ENCODE measurements at regions not wholly inside any gene's neighbourhood (a gene's known extent, or its start where the extent isn't known, plus 50 kb on each side); places are given as distances from the start of the nearest gene placed in this dataset.
"Not testable (repeated sequence)": the region's sequence is repeated elsewhere in the genome, so short reads cannot be mapped to it uniquely, and the experiment has no call there.

GRCh38 chr3:137463131-137463530 lies 301.0 kb upstream of the SOX14 start:
- no peak for DNase-seq

- no peak for DNase-seq
These were observed 299.8 kb upstream of the SOX14 start for GRCh38 chr3:137464341-137464740.

DNA sequence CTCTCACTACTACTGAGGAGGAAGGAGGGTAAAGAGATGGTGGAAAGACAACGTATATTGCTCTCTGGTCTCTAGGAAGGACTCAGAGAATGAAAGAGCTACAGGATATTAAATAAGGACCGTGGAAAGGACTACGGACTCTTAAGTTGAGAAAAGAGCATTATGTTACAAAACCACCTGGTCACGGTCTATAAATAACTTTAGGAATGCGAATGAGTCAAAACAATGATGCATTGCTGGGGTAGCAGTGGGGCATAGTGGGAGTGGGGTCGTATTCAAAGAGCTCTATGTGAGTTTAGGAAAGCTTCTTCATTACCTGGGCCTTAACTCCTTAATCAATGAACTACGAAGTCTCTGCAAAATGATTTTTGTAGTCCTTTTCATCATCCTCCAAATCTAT lies 295.7 kb upstream of the SOX14 start:
- no peak for DNase-seq

GRCh38 chr3:137469263-137469662 lies 294.9 kb upstream of the SOX14 start:
- no peak for DNase-seq

GRCh38 chr3:137471130-137471529 lies 293.0 kb upstream of the SOX14 start:
- DNase-seq = no peak

GRCh38 chr3:137471558-137472204 lies 292.4 kb upstream of the SOX14 start:
- no peak for DNase-seq

- DNase-seq = no peak
These were observed 286.5 kb upstream of the SOX14 start for GRCh38 chr3:137477614-137478013.

GRCh38 chr3:137509354-137510045 lies 254.6 kb upstream of the SOX14 start:
- peak in 1 of 2 experiments; percentile 13 for DNase-seq

DNA sequence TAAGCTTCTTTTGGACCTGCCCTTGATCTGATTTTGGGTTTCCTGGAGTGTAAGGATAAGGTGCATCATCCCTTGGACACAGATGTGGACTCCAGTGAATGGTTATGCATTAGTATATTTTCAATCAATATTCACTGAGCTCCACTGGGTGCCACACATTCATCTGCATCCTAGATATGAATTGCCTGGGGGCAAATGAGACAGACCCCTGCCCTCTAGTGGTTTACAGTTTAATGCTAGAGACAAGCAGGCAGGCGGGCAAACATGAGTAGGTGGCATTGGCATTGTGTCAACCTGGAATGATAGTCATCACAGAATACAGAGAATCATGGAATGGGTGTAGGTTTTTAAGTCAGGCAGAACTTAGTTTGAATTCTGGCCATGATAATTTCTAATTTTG lies 252.5 kb upstream of the SOX14 start:
- no peak for DNase-seq

DNA sequence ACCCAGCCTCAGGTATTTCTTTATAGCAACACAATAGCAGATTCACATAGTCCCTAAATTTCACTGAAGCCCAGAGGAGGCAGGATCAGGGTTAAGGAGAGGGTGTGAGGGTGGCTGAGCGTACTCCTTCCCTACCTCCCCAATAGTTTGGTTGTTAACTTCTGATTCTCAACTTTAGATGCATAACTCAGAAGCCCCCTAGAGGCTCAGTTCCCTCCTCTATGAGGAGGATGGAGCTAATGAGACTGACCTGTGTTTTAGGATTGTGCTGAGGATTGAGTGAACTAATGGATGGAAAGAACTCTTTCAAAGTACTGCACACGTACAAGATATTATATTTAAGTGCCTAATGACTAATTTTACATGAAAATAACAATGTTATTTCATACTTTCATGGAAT lies 249.3 kb upstream of the SOX14 start:
- DNase-seq = peak in 1 of 2 experiments; percentile 6

- no peak for DNase-seq
These were observed 244.5 kb upstream of the SOX14 start for GRCh38 chr3:137519602-137520001.

GRCh38 chr3:137524751-137525150 lies 239.4 kb upstream of the SOX14 start:
- DNase-seq = no peak

DNA sequence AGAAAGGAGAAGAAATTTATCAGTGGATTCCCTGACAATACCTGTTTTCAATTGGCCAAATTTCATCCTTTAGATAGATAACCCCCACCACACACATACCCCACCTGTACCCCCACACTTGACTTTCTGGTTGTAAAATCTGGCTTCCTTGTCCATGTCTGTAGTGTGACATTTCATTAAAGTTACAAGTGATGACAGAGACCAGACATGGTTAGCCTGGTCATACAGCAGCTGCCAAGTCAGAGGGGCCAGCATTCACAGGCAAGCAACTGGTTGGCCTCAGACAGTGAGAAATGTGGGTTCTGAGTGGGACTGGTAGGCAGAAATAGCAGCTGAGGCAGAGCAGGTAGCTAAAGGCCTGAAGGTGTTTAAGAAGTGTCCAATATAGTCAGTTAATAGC lies 238.6 kb upstream of the SOX14 start:
- no peak for DNase-seq

- no peak for DNase-seq
These were observed 222.1 kb upstream of the SOX14 start for GRCh38 chr3:137542049-137542448.

DNA sequence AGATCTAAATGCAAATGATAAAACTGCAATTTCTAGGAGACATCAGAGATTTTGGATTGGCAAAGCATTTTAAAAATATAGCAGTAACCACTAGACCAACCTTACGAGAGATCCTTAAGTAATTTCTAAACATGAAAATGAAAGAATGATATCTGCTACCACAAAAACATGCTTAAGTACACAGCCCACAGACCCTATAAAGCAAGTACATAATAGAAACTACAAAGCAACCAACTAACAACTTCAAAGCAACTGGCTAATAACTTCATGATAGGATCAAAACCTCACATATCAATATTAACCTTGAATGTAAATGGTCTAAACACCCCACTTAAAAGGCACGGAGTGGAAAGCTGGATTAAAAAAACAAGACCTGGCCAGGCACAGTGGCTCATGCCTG lies 209.9 kb upstream of the SOX14 start:
- no peak for DNase-seq

DNA sequence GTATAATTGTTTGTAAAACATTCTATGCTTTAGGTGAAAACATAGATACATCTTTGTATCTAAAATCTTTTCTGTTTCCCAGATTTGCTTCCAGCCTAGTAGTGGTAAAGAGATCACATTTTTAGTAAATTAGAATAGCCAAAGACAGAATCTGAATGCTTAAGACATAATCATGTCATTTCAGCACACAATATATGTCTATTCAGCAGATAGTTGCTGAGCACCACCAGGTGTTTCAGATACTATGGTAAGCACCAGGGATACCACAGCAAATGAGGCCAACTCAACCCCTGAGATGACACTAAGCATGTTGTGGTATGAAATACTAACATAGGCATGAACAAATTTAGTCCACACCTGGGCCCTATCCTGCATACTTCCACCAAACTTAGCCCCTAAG lies 195.2 kb upstream of the SOX14 start:
- DNase-seq = no peak

DNA sequence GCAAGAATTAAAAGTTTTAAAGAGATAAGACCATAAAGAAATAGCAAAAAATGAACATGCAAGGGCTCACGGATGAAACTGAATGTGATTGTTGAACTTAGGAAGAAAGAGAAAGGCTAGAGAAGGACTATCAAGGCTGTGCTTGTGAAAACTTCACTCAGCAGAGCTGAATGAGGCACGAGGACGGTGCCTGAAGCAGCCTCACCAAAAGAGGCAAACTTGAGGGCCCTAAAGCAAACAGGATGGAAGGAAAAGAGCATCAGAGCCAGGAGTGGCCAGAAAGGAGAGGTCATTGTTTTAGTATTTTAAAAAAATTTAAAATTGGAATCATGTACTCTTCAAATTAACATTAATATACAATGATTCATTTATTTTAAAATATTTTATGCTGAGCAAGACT lies 191.2 kb upstream of the SOX14 start:
- DNase-seq = no peak

DNA sequence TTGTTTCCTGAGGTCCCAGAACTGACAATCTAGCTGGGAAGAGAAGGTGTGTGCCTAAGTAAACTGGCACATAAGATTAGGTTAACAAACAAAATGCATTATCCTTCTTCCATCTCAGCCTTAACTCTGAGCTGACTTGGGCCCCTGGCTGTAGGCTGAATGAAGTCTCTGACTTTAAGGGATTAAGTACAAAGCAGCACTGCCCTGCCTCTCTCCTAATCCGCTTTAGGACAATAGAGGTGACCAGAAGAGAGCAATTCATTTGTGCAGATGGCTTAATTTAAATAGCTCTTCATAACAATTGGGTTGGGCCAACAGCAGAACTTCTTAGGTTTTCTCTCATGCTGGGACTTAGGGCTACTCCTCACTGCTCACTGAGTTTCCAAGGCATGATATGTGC lies 181.6 kb upstream of the SOX14 start:
- no peak for DNase-seq

- DNase-seq = no peak
These were observed 180.9 kb upstream of the SOX14 start for GRCh38 chr3:137583256-137583655.

- no peak for DNase-seq
These were observed 175.2 kb upstream of the SOX14 start for GRCh38 chr3:137588871-137589270.

DNA sequence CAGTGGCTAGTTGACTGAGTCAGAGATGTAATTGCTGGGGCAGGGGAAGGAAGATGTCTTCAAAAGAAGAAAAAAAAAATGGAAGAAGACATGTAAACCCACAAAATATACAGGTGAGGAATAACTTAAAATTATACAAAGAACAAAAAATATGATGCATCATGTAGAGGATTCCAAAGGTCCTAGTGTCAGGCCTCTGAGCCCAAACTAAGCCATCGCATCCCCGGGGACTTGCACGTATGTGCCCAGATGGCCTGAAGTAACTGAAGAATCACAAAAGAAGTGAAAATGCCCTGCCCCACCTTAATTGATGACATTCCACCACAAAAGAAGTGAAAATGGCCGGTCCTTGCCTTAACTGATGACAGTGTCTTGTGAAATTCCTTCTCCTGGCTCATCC lies 168.7 kb upstream of the SOX14 start:
- DNase-seq = not testable (repeated sequence)

DNA sequence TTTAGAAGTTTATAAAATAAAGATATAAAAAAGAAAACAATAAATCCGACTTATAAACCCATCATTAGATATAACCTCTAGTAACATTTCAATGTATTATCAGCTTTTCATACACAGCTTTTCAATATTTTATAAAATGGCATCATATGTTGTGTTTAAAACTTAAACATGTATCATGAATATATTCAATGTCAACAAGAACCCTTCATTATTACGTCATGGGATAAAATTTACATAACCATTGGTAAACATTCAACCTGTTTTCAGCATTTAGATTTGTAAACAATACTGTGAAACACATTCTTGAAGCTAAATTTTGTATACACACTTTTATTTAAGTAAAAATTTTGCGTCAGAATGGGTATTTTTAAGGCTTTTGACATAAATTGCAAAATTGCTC lies 153.4 kb upstream of the SOX14 start:
- no peak for DNase-seq

- DNase-seq = no peak
These were observed 151.8 kb upstream of the SOX14 start for GRCh38 chr3:137612291-137612690.

- DNase-seq = no peak
These were observed 148.3 kb upstream of the SOX14 start for GRCh38 chr3:137615659-137616418.
